HG03354 (cell line): ENCODE measurements at regions not wholly inside any gene's neighbourhood (a gene's known extent, or its start where the extent isn't known, plus 50 kb on each side); places are given as distances from the start of the nearest gene placed in this dataset.
"Not testable (repeated sequence)": the region's sequence is repeated elsewhere in the genome, so short reads cannot be mapped to it uniquely, and the experiment has no call there.

Experiments used
- ATAC-seq: cut with Tn5 transposase; IDR thresholded peaks from one replicate; pipeline ENCODE4 v1.9.1; 2021; ENCODE audit warnings: mild to moderate bottlenecking; ENCODE audit not compliant: unreplicated experiment, poor library complexity, severe bottlenecking

GRCh38 chr6:116982401-116982800 is 105.4 kb downstream of the RFX6 start:
- no peak for ATAC-seq

- no peak for ATAC-seq
Measured at GRCh38 chr6:116983375-116983774, 106.3 kb downstream of the RFX6 start.

- no peak for ATAC-seq
Measured at GRCh38 chr6:116986819-116987218, 109.8 kb downstream of the RFX6 start.

- no peak for ATAC-seq
Measured at GRCh38 chr6:116990679-116991078, 113.6 kb downstream of the RFX6 start.

GRCh38 chr6:116992546-116992945 is 115.5 kb downstream of the RFX6 start:
- no peak for ATAC-seq

GRCh38 chr6:116994447-116994846 is 117.4 kb downstream of the RFX6 start:
- ATAC-seq = no peak

- ATAC-seq = no peak
Measured at GRCh38 chr6:116996842-116997241, 119.8 kb downstream of the RFX6 start.

- ATAC-seq = no peak
Measured at GRCh38 chr6:116997496-116997895, 120.5 kb downstream of the RFX6 start.

GRCh38 chr6:117007659-117008058 is 130.6 kb downstream of the RFX6 start:
- ATAC-seq = no peak

GRCh38 chr6:117008618-117009017 is 131.6 kb downstream of the RFX6 start:
- peak; percentile 67 for ATAC-seq

- not testable (repeated sequence) for ATAC-seq
Measured at GRCh38 chr6:117014641-117015473, 137.8 kb downstream of the RFX6 start.

- ATAC-seq = not testable (repeated sequence)
Measured at GRCh38 chr6:117015474-117015804, 138.4 kb downstream of the RFX6 start.

- no peak for ATAC-seq
Measured at GRCh38 chr6:117018771-117019170, 141.7 kb downstream of the RFX6 start.

GRCh38 chr6:117022774-117023173 is 145.7 kb downstream of the RFX6 start:
- ATAC-seq = no peak

- ATAC-seq = no peak
Measured at GRCh38 chr6:117025310-117025709, 148.3 kb downstream of the RFX6 start.

GRCh38 chr6:117028256-117028655 is 151.2 kb downstream of the RFX6 start:
- no peak for ATAC-seq

- no peak for ATAC-seq
Measured at GRCh38 chr6:117034547-117034946, 157.5 kb downstream of the RFX6 start.

GRCh38 chr6:117034971-117035370 is 157.9 kb downstream of the RFX6 start:
- ATAC-seq = no peak

GRCh38 chr6:117050301-117050700 is 173.3 kb downstream of the RFX6 start:
- ATAC-seq = no peak

- ATAC-seq = no peak
Measured at GRCh38 chr6:117072134-117072533, 193.2 kb upstream of the VGLL2 start.

- ATAC-seq = no peak
Measured at GRCh38 chr6:117072781-117073180, 192.6 kb upstream of the VGLL2 start.

GRCh38 chr6:117074672-117075071 is 190.7 kb upstream of the VGLL2 start:
- no peak for ATAC-seq
